Head of caudate nucleus (tissue), 42 donors: ENCODE measurements at regions not wholly inside any gene's neighbourhood (a gene's known extent, or its start where the extent isn't known, plus 50 kb on each side); places are given as distances from the start of the nearest gene placed in this dataset.

Experiments used
- DNase-seq, 42 donors: peaks; one replicate each; pipeline versions ENCODE4 v3.0.0 to v3.0.0-alpha.2; 2020 to 2021; ENCODE audit warnings: mixed read lengths in 7 of 42
- intact Hi-C: fragments of 100-400 bp; cut with DNase I; formaldehyde crosslinking; loops from one replicate; pipeline ENCODE4 v1.15.0; 2022

DNA sequence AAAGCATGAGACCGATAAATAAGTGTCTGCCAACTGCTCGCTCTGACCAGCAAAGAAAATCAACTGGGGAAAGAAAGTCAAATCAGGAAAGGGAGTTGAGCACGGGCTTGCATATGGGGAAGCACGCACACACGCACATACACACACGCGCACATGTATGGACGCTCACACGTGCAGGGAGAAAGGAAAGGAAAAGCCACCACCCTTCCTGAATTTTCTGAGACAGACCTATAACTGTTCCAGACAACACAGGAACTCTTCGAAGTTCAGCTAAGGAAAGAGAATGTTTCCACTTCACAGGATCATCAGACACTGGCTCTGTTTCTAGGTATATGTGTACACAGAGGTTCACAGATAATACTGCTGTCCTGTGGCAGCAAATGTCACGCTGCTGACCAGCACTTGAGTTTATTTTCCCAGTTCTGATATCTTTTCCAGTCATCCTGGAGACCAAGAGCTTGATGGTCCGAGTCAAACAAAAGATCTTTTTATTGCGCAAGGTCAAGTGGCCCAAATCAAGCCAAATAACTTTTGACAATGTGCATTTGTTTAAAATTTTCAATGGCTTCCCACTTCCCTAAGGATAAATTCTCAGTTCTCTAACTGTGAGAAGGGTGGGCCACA is 82.1 kb upstream of the TMCC3 start:
- intact Hi-C loops: no loop called here
- DNase-seq: peak in 2 of 42 donors; percentile 12 to 26

DNA sequence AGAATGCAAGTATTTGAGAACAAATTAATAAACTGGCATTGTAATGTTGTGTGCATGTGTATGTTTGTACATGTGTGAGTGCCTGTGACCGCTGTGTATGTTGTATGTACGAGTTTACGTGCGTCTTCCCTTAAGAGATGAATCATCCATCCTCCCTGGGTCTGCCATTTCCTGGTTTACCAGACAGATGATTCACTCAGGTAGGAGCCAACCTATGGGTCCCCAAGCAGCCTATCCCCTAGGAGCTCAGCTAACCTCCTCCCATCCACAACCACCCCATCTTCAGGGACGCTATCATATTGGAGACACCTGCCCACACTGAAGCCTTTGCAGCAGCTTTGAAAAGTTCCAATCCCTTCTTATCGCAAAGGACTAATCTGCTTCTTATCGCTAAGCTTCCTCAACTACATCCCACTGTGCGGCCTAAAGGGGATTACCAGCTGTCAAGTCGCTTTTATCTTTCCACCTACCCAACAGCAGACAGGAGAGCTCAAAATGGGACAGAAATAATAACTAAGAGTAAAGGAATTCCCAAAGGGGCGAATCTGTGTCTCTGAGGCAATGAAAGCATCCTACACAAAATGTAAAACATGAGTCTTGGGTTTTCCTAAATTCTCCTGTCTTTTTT is 81.5 kb upstream of the TMCC3 start:
- intact Hi-C loops: no loop called here
- no peak for DNase-seq

DNA sequence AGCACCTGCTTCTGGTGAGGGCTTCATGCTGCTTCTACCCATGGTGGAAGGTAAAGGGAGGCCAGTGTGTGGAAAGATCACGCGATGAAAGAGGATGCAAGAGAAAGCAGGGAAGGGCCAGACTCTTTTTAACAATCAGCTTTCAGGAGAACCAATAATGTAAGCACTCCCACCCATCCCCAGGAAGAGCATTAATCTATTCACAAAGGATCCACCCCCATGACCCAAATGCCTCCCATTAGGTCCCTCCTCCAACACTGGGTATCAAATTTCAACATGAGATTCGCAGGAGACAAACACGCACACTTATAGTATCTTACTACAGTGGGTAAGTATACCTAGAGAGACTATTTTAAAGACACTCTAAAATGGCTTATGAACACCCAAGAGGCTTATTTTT is 80.5 kb upstream of the TMCC3 start:
- no peak for DNase-seq
- intact Hi-C loops: no loop called here

DNA sequence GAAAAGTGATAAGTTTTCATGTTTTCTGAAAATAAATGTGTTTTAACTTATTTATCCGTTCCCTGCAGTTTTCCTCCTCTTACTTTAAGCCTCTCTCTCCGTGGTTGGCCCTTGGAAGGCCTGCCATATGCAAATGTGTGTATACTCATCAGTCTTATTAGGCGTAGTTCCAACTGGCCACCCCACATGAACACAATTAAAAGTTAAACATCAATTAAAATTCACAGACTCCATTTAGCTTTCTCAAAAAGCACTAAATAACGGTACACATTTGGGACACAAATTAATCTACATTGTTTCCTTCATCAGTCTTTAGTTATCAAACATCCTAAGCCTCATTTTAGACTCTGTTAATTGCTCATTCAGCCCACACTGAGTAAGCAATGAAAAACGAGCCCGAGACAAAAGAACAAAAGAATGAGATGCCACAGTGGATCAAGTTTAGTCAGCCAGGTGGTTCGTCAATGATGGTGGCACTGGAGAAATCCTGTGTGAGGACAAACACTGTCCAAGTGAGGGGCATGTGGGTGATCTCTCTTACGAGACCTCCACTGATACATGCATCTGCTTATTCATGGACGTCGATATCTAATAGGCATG is 76.0 kb upstream of the TMCC3 start:
- intact Hi-C loops: no loop called here
- DNase-seq: no peak

DNA sequence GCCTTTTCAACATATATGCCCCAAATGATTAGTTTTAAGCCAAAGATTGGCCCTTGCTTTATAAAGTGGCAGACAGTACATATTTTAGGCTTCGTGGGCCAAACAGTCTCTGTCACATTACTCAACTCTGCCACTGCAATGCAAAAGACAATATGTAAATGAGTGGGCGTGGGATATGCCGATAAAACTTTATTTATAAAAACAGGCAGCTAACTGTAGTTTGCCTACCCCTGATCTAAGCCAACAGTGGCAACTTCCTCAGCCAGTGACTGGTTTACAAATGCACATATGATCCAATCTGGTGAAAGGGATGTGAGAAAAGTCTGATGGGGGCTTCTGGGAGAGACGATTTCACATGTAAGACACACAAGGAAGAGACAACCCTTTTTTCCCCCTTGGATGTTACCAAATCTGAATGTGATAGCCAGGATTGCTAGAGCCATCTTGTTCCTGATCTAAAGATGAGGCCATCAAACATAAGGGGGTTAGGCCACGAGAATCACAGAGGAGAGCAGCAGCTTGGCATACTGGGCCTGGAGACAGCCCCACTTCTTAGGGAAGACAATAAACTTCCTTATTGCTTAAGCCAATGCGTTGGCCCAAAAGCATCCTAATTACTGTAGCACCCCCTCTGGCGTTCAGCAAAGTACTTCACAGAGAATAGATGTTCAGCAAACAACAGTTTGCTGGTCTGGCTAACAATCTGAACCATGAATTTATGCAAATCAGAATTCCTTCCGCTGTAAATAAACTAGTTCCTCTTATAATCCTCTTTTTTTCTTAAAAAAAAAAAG is 75.2 kb upstream of the TMCC3 start:
- intact Hi-C loops: no loop called here
- peak in 18 of 42 donors; percentile 4 to 53 (median 20) for DNase-seq

DNA sequence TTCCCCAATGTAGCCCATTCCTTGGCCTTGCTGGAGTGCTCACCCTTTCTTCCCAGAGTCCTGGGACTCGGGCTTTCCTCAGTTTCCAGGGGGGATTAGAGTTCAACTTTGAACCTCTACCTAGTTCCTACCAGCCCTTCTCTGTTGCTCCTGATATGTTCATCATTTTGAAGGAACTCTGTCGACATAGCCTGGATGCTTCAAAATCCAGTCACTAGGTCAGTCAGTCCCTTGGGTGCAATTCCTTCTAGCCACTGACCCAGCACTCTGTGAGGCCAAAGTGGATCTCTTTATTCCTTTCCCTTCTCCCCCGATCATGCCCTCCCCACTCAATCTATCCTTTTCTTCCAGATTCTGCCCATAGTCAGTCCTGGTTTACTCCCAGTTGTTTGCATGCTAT is 72.3 kb upstream of the TMCC3 start:
- intact Hi-C loops: no loop called here
- no peak for DNase-seq

DNA sequence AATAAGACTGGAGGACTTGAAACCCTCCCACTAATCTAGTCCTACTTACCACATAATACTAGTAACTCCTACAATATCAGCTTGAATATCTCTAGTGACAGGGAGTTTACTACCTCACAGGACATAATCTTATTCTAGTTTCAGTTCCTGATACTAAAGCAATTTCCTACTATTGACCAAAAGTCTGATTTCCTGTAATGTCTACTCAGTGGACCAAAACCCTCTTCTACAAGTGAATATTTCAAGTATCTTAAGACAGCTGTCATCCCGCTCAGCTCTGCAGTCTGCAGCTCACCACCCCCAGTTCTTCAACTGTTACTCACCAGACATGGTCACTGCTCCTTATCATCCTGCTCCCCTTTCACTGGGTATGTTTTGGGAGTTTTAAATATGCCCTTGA is 70.8 kb upstream of the TMCC3 start:
- intact Hi-C loops: no loop called here
- no peak for DNase-seq

DNA sequence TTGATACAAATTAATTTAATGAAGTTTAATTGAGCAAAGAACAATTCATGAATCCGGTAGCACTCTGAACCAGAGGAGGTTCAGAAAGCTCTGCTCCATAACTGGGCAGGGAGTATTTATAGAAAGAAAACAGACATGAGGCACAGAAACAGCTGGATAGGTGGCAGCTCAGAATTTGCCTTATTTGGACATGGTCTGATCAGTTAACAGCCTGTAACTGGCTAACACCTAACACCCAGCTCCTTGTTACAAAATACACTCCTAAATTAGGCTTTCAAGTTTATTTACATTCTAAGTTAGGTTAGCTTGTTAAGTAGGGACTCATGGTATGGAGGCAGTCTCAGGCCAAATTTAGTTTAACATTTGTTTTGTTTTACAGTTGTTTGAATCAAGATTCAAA is 67.8 kb upstream of the TMCC3 start:
- intact Hi-C loops: no loop called here
- no peak for DNase-seq

DNA sequence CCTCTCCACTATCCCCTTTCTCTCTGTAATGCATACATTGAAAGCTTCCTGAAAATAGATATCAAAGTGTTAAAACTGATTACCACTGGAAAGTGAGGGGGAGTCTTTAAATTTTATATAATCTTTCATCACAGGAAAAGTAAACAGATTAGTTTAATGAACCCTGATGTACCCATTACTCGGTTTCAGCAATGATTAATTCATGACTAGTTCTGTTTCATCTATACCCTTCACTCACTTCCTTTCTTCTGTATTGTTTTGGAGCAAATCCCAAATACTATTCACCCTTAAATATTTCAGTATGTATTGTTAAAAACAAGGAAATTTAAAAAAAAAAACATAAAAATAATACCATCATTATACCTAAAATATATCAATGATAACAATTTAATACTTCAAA is 67.3 kb upstream of the TMCC3 start:
- intact Hi-C loops: no loop called here
- DNase-seq: no peak

DNA sequence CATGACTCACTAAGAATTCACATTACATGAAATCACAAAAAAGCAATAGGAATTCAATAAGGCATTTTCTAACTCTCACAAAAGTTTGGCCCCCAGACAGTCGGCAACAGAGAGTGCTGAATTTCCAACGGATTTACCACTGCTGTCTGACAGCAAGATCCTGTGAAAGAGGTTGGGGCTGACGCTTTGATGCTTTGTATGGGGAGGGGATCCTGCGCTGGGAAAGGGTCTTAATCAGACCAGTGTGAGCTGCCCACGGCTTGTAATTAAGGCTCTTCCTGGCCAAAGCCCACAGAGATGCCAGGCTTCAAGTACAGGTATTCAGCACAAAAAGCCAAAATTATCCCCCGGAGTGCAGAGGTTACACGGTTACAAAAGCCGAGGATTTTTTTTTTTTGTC is 66.8 kb upstream of the TMCC3 start:
- no peak for DNase-seq
- intact Hi-C loops: no loop called here

DNA sequence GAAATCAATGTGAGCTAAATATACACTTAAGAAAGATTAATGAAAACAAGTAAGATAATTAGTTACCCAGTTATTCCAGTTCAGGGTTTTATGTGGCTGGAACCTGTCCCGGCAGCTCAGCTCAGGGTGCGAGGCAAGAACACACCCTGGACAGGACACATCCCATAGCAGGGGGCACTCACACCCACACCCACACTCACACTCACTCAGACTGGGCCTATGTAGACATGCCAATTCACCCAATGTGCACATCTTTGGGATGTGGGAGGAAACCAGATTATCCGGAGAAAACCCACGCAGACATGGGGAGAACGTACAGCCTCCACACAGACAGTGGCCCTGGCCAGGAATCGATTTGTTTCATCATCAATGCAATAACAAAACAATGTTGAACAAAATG is 66.0 kb upstream of the TMCC3 start:
- intact Hi-C loops: no loop called here

DNA sequence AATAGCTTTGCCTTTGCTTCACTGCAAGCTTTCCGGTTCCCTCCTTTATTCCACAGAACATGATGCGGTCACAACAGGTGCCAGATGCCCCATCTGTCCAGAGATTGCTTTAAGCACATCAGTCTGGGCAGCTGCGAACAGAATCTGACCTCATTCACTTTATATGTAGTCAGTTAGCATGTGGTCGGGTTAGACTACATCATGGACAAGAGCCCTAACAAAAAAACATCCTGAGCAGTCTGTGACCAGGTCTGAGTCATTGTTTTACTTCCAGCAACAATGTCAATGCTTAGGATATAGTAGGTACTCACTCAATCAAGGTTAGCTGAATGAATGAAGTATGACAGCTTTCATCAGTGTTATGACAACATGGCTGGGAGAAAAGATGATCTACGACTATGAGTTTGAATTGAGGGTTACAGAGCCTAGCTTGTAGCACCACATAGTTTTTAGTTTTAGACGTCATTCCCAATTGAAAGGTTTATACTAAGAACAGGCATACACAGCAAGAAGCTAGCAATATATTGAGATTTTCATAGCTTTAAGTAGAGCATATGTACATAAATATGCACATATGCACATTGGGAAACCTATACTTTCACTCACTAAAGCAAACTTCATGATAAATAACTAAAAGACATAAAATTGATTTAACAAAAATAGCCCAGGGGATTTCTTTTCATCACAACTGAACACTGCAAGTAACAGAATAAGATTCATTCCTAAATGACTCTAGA is 64.2 kb upstream of the TMCC3 start:
- DNase-seq: no peak

More for the DNA sequence above, 66.0 kb upstream of the TMCC3 start:
- no peak for DNase-seq

DNA sequence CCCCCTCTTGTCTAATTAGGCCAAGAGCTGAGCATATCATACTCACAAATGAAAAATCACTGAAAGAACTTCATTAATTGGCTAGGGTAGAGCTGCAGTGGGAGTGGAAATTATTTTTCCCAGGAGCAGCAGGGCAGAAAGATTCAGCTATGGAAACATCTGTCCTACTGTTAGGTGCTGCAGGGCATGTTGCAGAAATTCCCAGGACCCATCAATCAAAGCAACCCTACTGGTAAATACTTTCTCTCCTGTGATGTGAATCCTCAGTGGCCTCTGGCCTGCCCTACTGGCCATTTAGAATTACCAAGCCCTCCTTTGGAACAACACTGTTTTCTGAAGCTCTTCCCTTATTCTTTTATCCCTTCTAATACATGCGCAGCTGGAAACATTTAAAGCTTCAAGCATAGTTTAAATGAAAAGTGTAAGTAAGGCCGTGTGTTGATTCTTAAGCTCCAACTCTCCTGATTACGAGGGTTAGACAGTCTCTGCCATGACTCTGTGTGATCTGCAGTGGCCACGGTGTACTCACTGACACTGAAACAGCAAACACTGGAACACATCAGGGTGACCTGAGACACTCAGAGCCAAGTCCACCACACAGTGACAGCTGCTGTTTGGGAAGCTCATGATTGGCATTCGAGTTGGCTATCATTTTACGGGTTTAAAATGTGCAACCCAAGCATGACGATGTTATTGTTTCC is 62.6 kb upstream of the TMCC3 start:
- intact Hi-C loops: no loop called here
- no peak for DNase-seq

More for the DNA sequence above, 64.2 kb upstream of the TMCC3 start:
- intact Hi-C loops: no loop called here

DNA sequence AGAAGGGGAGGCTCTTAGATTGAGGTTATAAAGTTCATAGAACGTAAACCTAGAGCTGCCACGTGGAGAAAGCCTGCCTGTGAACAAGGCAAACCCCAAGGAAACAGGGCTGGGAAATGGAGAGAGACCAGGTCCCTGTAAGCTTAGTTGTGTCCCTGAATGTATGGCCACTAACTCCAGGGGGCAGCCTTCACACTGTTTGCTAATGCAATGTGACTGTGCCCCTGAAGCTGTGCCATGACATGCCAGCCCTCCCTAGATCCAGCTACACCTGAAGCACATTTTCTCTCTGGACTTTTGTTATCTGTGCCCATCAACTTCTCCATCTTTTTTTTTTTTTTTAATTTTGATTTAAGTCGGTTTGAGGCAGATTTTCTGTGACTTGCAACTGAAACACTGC is 60.6 kb upstream of the TMCC3 start:
- intact Hi-C loops: no loop called here
- peak in 20 of 42 donors; percentile 11 to 64 (median 28) for DNase-seq

DNA sequence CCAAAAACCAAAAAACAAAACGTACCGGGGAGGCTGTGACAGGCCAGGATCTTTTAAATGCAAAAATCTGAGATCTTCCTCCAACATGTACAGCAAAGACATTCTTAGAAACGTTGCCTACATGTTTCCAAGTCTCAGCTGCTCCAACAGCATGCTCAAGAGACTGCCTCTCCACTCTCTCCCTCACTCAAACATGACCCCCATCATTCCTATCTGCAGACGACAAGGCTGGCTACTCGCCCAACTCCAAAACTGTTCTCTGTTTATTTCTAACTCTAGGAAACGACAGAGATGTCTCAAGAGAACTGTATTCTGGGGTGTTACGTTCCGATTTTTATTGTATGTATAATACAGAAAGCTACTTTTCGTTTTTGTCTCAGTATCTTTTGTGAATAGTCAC is 57.5 kb upstream of the TMCC3 start:
- no peak for DNase-seq
- intact Hi-C loops: no loop called here

DNA sequence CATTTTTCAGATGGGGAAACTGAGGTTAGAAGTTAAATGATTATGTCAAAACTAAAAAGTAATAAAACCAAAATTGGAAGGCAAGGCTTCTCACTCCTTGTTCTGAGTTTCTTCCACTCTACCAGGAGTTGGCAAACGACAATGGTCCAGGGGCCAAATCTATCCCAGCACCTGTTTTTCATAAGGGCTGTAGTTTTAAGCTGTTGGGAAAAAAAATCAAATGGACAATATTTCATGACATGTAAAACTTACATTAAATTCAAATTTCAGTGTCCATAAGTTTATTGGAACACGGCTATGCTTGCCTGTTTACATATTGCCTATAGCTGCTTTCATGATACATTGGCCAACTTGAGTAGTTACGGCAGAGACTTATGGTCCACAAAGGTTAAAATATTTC is 56.7 kb upstream of the TMCC3 start:
- DNase-seq: no peak
- intact Hi-C loops: no loop called here

DNA sequence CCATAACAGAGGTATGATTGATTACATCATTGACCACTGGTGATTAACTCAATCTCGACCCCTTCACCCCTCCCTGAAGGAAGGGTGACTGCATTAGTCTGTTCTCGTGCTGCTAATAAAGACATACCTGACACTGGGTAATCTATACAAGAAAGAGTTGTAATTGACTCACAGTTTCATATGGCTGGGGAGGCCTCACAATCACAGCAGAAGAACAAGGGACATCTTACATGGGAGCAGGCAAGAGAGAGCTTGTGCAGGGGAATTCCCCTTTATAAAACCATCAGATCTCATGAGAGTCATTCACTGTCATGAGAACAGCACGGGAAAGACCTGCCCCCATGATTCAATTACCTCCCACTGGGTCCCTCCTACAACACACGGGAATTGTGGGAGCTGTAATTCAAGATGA is 55.9 kb upstream of the TMCC3 start:
- intact Hi-C loops: no loop called here
- DNase-seq: no peak

DNA sequence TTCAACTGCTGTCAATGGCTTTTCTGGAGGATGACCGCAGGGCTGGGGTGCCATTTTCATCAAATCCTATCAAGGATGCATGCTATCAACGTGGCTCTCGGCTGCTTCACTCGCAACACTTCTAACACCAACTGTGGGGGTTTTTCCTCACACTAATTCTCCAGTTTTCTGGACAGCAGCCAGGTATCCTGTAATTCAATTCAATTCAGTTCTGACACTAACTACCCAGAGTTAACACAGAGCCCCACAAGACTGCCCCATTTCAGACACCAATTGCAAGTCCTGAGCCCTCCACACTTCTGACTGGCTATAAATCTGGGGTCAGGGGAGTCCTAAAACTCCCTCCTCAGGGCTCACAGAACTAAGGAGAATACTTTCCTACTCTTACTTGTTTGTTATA is 55.3 kb upstream of the TMCC3 start:
- no peak for DNase-seq
- intact Hi-C loops: no loop called here
